Sigmoid colon (tissue), 4 donors: ENCODE measurements at regions not wholly inside any gene's neighbourhood (a gene's known extent, or its start where the extent isn't known, plus 50 kb on each side); places are given as distances from the start of the nearest gene placed in this dataset.
"Not testable (repeated sequence)": the region's sequence is repeated elsewhere in the genome, so short reads cannot be mapped to it uniquely, and the experiment has no call there.

Experiments
- POLR2A ChIP-seq, 2 donors: fragments of 450-650 bp; IDR thresholded peaks; one replicate each; pipeline ENCODE4 v1.6.1; 2016; ENCODE audit warnings: antibody characterized with exemption in 2 of 2, mild to moderate bottlenecking in 2 of 2, moderate library complexity in 2 of 2
- POLR2AphosphoS5 ChIP-seq, 4 donors: sonication (generic); formaldehyde crosslinking; IDR thresholded peaks; one replicate each; pipeline ENCODE4 v1.6.1; 2017; ENCODE audit warnings: antibody characterized with exemption in 4 of 4
- TF ChIP-seq, protein P1 (sequence below), 4 experiments: fragments of 450-650 bp in 3 of 4; fragments of 200-600 bp in 1 of 4; IDR thresholded peaks; one replicate each; pipeline ENCODE4 v1.5.1; 2016 to 2019; ENCODE audit warnings: antibody characterized with exemption in 4 of 4, mild to moderate bottlenecking in 3 of 4, moderate library complexity in 2 of 4

DNA sequence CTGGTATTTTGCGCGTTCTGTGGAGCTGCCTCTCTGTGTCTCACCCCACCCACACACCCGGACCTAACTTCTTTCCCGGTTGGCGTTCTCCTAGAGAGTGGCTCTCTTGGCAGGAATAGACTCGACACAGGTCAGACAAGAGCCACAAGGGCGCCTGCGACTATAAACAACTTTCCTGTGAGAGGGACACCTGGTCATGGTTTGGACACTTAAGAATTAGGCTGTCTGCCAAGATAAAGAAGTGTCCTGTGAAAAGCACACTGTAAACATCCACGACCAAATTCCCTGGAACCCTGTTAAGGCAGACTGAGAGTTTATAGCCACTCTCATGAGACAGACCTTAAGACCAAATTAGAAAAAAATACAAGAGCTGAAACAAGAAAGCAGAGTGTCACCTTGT, 192.9 kb upstream of the ATP6AP2 start:
- TF ChIP-seq, protein P1, sequence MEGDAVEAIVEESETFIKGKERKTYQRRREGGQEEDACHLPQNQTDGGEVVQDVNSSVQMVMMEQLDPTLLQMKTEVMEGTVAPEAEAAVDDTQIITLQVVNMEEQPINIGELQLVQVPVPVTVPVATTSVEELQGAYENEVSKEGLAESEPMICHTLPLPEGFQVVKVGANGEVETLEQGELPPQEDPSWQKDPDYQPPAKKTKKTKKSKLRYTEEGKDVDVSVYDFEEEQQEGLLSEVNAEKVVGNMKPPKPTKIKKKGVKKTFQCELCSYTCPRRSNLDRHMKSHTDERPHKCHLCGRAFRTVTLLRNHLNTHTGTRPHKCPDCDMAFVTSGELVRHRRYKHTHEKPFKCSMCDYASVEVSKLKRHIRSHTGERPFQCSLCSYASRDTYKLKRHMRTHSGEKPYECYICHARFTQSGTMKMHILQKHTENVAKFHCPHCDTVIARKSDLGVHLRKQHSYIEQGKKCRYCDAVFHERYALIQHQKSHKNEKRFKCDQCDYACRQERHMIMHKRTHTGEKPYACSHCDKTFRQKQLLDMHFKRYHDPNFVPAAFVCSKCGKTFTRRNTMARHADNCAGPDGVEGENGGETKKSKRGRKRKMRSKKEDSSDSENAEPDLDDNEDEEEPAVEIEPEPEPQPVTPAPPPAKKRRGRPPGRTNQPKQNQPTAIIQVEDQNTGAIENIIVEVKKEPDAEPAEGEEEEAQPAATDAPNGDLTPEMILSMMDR (IDR thresholded peaks at IDR 0.05) = not testable (repeated sequence)
- TF ChIP-seq POLR2A, POLR2AphosphoS5 (IDR thresholded peaks at IDR 0.05): not testable (repeated sequence)
